ENCODE measurements at regions not wholly inside any gene's neighbourhood (a gene's known extent, or its start where the extent isn't known, plus 50 kb on each side); places are given as distances from the start of the nearest gene placed in this dataset.

DNA sequence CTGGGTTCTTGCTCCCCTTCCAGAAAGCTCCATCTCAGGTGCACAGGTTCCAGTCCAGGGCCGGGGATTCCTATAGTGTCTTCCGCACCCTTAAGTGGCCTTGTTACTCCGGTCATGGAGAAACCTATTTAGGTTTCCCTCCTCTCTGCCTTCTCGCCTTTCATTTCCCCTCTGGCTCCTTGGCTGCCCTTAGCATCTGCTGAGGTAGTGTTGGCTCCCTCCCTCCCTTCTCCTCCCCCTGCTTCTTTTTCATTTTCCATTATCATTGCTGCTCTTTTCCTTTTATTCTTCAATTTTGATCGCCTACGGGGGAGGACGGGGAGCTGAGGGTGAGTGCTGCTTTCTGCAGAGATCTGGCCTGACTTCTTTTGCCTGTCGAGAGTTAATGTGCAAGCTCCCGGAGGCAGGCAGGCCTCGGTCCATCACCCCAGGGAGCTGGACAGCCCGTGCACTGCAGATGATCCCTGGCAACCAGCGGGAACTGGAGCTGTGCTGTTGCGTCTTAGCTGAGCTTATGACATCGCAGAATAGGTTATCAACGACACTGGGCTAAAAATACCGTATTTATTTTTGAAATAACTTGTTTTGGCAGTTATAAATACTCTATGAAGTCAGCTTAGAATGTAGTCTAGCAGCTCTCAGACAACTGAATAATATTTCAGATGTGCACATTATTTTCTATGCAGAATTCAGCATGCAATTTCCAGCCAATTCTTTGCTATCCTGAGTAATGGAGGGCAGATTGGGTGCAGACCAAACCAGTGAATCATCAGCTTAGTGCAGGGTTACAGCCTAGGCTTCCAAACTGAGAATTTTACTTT is 141.9 kb downstream of the SLC4A3 start:
- no peaks in the 10 kb centered on the region for H3K79me2 ChIP-seq (ENCODE audit: control insufficient read depth, insufficient read depth, low read length)
- H2AFZ ChIP-seq (ENCODE audit: low read depth, low read length): no peak overlapping the region
- no peaks in the 10 kb centered on the region; a peak in 1 of 5 replicates for H3K27me3 ChIP-seq (ENCODE audit: control insufficient read depth in 2 of 2, insufficient read depth in 2 of 2, low read length in 2 of 2)
- H3K9ac ChIP-seq (ENCODE audit: insufficient read depth in 1 of 2, low read depth in 2 of 2, low read length in 2 of 2): no peak overlapping the region
- FAIRE-seq (no peak), ATAC-seq (no peak), DNase-seq (ENCODE audit: extremely low read depth in 1 of 4, low spot score in 3 of 4) (no peak)
- 2% methylated on average over 15 of the region's 16 CpGs for WGBS (ENCODE audit: insufficient coverage, low coverage, missing lambda C conversion rate)
- H3K4me2 ChIP-seq (ENCODE audit: insufficient read depth, low read length): no peak overlapping the region
- CTCF ChIA-PET (ENCODE audit: low intra/inter-chr PET ratio): no interaction called here
- H3K36me3 ChIP-seq (ENCODE audit: control insufficient read depth, insufficient read depth, low read length): no peaks in the 10 kb centered on the region
- no peak overlapping the region for H3K4me3 ChIP-seq
- no peaks in the 10 kb centered on the region for H3K4me1 ChIP-seq (replicated peaks in 1 of 2; ENCODE audit: control insufficient read depth in 2 of 2, insufficient read depth in 2 of 2, low read length in 2 of 2)
- no peaks in the 10 kb centered on the region for H3K9me3 ChIP-seq (replicated peaks; ENCODE audit: control insufficient read depth, insufficient read depth, low read depth, low read length)
- no peaks in the 10 kb centered on the region for H3K9me1 ChIP-seq (ENCODE audit: control insufficient read depth, insufficient read depth, low read length)
- no TSS peak for BruUV-seq (replicated peaks)
- in situ Hi-C loops (cut with MboI) (no loop called here), intact Hi-C loops (cut with micrococcal nuclease) (no loop called here)
- H4K20me1 ChIP-seq (replicated peaks; ENCODE audit: control insufficient read depth, insufficient read depth, low read length): no peaks in the 10 kb centered on the region
- POLR2A ChIA-PET: no interaction called here
- H3K27ac ChIP-seq (ENCODE audit: extremely low read depth, low read depth, low read length): no peak overlapping the region
- TF ChIP-seq ZNF140 (CRISPR knock-in tag; IDR thresholded peaks at IDR 0.05) (no peak), MAFF (IDR thresholded peaks at IDR 0.05; ENCODE audit: low read length) (no peak), ELF2 (CRISPR knock-in tag; IDR thresholded peaks at IDR 0.05) (no peak), ZNF75A (CRISPR knock-in tag; IDR thresholded peaks at IDR 0.05) (no peak), MTA3 (IDR thresholded peaks at IDR 0.05; ENCODE audit: borderline replicate concordance) (no peak), MYNN (IDR thresholded peaks at IDR 0.05) (no peak), MYNN (CRISPR knock-in tag; IDR thresholded peaks at IDR 0.05) (no peak), FOXK1 (CRISPR knock-in tag; IDR thresholded peaks at IDR 0.05; ENCODE audit: borderline replicate concordance) (no peak), NR3C1 (CRISPR knock-in tag; IDR thresholded peaks at IDR 0.05) (no peak), RFX5 (IDR thresholded peaks at IDR 0.05; ENCODE audit: low read depth, low read length) (no peak), ILK (tag; IDR thresholded peaks at IDR 0.05; ENCODE audit: borderline replicate concordance, low read depth) (no peak), KLF13 (tag; IDR thresholded peaks at IDR 0.05; ENCODE audit: borderline replicate concordance, low read depth) (no peak), GTF2A2 (tag; IDR thresholded peaks at IDR 0.05) (no peak)
- TF ChIP-seq, protein P1, sequence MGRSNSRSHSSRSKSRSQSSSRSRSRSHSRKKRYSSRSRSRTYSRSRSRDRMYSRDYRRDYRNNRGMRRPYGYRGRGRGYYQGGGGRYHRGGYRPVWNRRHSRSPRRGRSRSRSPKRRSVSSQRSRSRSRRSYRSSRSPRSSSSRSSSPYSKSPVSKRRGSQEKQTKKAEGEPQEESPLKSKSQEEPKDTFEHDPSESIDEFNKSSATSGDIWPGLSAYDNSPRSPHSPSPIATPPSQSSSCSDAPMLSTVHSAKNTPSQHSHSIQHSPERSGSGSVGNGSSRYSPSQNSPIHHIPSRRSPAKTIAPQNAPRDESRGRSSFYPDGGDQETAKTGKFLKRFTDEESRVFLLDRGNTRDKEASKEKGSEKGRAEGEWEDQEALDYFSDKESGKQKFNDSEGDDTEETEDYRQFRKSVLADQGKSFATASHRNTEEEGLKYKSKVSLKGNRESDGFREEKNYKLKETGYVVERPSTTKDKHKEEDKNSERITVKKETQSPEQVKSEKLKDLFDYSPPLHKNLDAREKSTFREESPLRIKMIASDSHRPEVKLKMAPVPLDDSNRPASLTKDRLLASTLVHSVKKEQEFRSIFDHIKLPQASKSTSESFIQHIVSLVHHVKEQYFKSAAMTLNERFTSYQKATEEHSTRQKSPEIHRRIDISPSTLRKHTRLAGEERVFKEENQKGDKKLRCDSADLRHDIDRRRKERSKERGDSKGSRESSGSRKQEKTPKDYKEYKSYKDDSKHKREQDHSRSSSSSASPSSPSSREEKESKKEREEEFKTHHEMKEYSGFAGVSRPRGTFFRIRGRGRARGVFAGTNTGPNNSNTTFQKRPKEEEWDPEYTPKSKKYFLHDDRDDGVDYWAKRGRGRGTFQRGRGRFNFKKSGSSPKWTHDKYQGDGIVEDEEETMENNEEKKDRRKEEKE (IDR thresholded peaks at IDR 0.05; ENCODE audit: borderline replicate concordance in 1 of 2, control insufficient read depth in 1 of 2, low read depth in 2 of 2, low read length in 1 of 2): no peak
- TF ChIP-seq, protein P2, sequence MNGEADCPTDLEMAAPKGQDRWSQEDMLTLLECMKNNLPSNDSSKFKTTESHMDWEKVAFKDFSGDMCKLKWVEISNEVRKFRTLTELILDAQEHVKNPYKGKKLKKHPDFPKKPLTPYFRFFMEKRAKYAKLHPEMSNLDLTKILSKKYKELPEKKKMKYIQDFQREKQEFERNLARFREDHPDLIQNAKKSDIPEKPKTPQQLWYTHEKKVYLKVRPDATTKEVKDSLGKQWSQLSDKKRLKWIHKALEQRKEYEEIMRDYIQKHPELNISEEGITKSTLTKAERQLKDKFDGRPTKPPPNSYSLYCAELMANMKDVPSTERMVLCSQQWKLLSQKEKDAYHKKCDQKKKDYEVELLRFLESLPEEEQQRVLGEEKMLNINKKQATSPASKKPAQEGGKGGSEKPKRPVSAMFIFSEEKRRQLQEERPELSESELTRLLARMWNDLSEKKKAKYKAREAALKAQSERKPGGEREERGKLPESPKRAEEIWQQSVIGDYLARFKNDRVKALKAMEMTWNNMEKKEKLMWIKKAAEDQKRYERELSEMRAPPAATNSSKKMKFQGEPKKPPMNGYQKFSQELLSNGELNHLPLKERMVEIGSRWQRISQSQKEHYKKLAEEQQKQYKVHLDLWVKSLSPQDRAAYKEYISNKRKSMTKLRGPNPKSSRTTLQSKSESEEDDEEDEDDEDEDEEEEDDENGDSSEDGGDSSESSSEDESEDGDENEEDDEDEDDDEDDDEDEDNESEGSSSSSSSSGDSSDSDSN (IDR thresholded peaks at IDR 0.05; ENCODE audit: borderline replicate concordance in 1 of 2, low read depth in 2 of 2, low read length in 2 of 2): no peak

All from K562 (cell line).